ENCODE measurements at regions not wholly inside any gene's neighbourhood (a gene's known extent, or its start where the extent isn't known, plus 50 kb on each side); places are given as distances from the start of the nearest gene placed in this dataset.

DNA sequence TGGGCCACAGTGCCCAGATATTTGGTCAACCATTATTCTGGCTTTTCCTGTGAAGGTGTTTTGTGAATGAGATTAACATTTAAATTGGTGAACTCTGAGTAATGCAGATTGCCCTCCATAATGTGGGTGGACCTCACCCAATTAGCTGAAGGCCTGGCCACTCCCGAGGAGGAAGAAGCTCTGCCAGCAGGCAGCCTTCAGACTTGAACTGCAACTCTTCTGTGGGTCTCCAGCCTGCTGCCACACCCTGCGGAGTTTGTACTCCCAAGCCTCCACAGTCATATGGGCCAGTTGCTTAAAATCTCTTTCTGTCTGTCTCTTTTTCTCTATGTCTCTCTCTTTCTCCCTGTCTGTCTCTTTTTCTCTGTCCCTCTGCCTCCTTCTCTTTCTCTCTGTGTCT, 262.7 kb downstream of the MYCN start:
- no peak overlapping the region for H3K4me3 ChIP-seq
- H3K27ac ChIP-seq (ENCODE audit: low read depth in 1 of 2, low read length in 1 of 2) = no peak overlapping the region
- H3K4me1 ChIP-seq (ENCODE audit: control insufficient read depth in 5 of 5, insufficient read depth in 5 of 5, low read length in 5 of 5) = no peaks in the 10 kb centered on the region
- H3K27me3 ChIP-seq (ENCODE audit: control insufficient read depth in 3 of 3, insufficient read depth in 3 of 3, low read length in 2 of 3) = no peaks in the 10 kb centered on the region
- no peak for DNase-seq
- ATAC-seq (ENCODE audit: insufficient read depth, low FRiP score) = no peak
- no peaks in the 10 kb centered on the region for H3K9me3 ChIP-seq (ENCODE audit: control insufficient read depth in 4 of 4, insufficient read depth in 3 of 4, low read length in 3 of 4)
- no peaks in the 10 kb centered on the region for H3K36me3 ChIP-seq (ENCODE audit: control insufficient read depth in 4 of 4, insufficient read depth in 4 of 4, low read length in 4 of 4)
- 85 to 90% methylated on average over 2 of the region's 2 CpGs for WGBS, 2 donors
- TF ChIP-seq, protein P1, sequence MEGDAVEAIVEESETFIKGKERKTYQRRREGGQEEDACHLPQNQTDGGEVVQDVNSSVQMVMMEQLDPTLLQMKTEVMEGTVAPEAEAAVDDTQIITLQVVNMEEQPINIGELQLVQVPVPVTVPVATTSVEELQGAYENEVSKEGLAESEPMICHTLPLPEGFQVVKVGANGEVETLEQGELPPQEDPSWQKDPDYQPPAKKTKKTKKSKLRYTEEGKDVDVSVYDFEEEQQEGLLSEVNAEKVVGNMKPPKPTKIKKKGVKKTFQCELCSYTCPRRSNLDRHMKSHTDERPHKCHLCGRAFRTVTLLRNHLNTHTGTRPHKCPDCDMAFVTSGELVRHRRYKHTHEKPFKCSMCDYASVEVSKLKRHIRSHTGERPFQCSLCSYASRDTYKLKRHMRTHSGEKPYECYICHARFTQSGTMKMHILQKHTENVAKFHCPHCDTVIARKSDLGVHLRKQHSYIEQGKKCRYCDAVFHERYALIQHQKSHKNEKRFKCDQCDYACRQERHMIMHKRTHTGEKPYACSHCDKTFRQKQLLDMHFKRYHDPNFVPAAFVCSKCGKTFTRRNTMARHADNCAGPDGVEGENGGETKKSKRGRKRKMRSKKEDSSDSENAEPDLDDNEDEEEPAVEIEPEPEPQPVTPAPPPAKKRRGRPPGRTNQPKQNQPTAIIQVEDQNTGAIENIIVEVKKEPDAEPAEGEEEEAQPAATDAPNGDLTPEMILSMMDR (IDR thresholded peaks at IDR 0.05; ENCODE audit: control extremely low read depth, extremely low read depth) = no peak
- no peak overlapping the region for H3K9ac ChIP-seq (ENCODE audit: insufficient read depth in 1 of 2, low read length in 2 of 2)

DNA sequence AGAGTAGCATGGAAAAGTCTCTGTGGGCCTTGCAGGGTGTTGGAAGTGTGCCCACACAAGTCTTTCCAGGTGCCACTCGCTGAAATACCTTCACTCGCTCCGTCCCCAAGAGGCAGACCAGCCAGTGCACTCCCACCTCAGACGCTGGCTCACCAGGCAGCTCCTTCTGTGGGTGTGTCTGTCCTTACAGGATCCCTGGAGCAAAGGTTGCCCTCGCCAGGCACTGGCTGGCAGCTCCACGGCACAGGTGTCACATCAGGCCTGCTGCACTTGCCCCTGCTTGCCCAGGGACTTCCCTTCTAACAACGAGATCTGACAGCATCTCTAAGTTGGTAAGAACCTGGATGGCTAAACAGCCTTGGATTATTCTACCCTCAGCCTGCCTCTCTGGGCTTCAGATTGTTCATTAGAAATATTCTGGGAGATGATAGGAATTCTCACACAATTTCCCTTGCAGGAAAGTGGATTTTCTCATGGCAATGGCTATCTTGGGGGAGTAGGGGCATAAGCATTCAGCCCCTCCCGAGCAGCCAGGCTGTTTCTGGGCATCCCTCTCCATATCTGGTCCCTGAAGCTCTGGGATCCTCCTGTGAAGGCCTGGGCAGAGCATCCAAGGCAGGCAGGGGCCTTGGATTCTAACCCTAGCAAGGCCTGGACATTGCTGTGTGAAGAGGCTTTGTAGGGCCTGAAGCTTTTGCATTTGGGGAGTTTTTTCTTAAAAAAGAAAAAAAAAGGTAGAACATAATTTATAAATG, 262.1 kb downstream of the MYCN start:
- H3K4me1 ChIP-seq (ENCODE audit: control insufficient read depth in 5 of 5, insufficient read depth in 5 of 5, low read length in 5 of 5) = no peaks in the 10 kb centered on the region
- no peaks in the 10 kb centered on the region for H3K27me3 ChIP-seq (ENCODE audit: control insufficient read depth in 3 of 3, insufficient read depth in 3 of 3, low read length in 2 of 3)
- no peak overlapping the region for H3K4me3 ChIP-seq
- TF ChIP-seq, protein P1 (IDR thresholded peaks at IDR 0.05; ENCODE audit: control extremely low read depth, extremely low read depth) = no peak
- DNase-seq = no peak
- H3K9ac ChIP-seq (ENCODE audit: insufficient read depth in 1 of 2, low read length in 2 of 2) = no peak overlapping the region
- WGBS, 2 donors = 86 to 87% methylated on average over 8 of the region's 8 CpGs
- no peaks in the 10 kb centered on the region for H3K9me3 ChIP-seq (ENCODE audit: control insufficient read depth in 4 of 4, insufficient read depth in 3 of 4, low read length in 3 of 4)
- ATAC-seq (ENCODE audit: insufficient read depth, low FRiP score) = no peak
- H3K36me3 ChIP-seq (ENCODE audit: control insufficient read depth in 4 of 4, insufficient read depth in 4 of 4, low read length in 4 of 4) = no peaks in the 10 kb centered on the region
- H3K27ac ChIP-seq (ENCODE audit: low read depth in 1 of 2, low read length in 1 of 2) = no peak overlapping the region

GRCh38 chr2:16201848-16202247, 261.5 kb downstream of the MYCN start:
- Histone ChIP-seq H3K4me1 (ENCODE audit: control insufficient read depth in 5 of 5, insufficient read depth in 5 of 5, low read length in 5 of 5) (no peaks in the 10 kb centered on the region), H3K9me3 (ENCODE audit: control insufficient read depth in 4 of 4, insufficient read depth in 3 of 4, low read length in 3 of 4) (no peaks in the 10 kb centered on the region), H3K9ac (ENCODE audit: insufficient read depth in 1 of 2, low read length in 2 of 2) (no peak overlapping the region), H3K27ac (ENCODE audit: low read depth in 1 of 2, low read length in 1 of 2) (no peak overlapping the region), H3K27me3 (ENCODE audit: control insufficient read depth in 3 of 3, insufficient read depth in 3 of 3, low read length in 2 of 3) (no peaks in the 10 kb centered on the region), H3K4me3 (no peak overlapping the region), H3K36me3 (ENCODE audit: control insufficient read depth in 4 of 4, insufficient read depth in 4 of 4, low read length in 4 of 4) (no peaks in the 10 kb centered on the region)
- DNase-seq (no peak), ATAC-seq (ENCODE audit: insufficient read depth, low FRiP score) (no peak)
- WGBS, 2 donors = 86 to 88% methylated on average over 7 of the region's 7 CpGs
- TF ChIP-seq, protein P1 (IDR thresholded peaks at IDR 0.05; ENCODE audit: control extremely low read depth, extremely low read depth) = no peak
